ENCODE measurements at regions not wholly inside any gene's neighbourhood (a gene's known extent, or its start where the extent isn't known, plus 50 kb on each side); places are given as distances from the start of the nearest gene placed in this dataset.

DNA sequence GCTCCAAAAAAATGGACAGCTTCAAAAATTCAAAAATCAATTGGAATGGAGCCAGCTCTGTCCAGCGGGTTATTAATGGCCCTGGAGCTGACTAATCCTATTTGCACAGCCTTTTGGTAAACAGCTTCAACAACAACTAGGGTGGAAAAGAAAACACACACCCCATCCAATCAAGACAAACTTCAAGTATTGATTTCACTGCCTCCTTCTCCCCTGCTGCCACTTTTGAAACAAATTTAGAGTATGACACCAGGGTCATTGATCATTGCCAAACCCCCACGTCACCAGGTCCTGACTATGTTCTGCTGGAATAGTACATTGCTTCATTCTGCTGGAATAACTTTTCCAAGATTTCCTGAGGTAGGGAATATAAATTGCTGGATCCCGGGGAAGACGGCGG lies 56.8 kb upstream of the GTF3A start:
- Histone ChIP-seq H3K27me3 (ENCODE audit: control insufficient read depth, insufficient read depth, low read length) (peaks cover 6% of the 10 kb centered on the region), H3K27ac (ENCODE audit: insufficient read depth, low read length, poor library complexity, severe bottlenecking) (no peak overlapping the region), H3K4me3 (ENCODE audit: low read depth, low read length) (no peak overlapping the region), H3K36me3 (ENCODE audit: control insufficient read depth, insufficient read depth, low read length) (no peaks in the 10 kb centered on the region), H3K4me1 (ENCODE audit: control insufficient read depth, insufficient read depth, low read length, poor library complexity, severe bottlenecking) (no peaks in the 10 kb centered on the region), H3K9me3 (ENCODE audit: control insufficient read depth in 2 of 2, low read length in 2 of 2) (no peaks in the 10 kb centered on the region)
- Mint-ChIP-seq H3K4me3 (no peak overlapping the region), H3K4me1 (peaks cover 0 to 2% (median 0%) of the 10 kb centered on the region in 4 donors), H3K27ac (no peak overlapping the region), H3K9me3 (no peaks in the 10 kb centered on the region), H3K36me3 (no peaks in the 10 kb centered on the region), H3K27me3 (peaks cover 26% of the 10 kb centered on the region)
- ATAC-seq (ENCODE audit: low read depth in 2 of 2) (no peak), DNase-seq (no peak)

DNA sequence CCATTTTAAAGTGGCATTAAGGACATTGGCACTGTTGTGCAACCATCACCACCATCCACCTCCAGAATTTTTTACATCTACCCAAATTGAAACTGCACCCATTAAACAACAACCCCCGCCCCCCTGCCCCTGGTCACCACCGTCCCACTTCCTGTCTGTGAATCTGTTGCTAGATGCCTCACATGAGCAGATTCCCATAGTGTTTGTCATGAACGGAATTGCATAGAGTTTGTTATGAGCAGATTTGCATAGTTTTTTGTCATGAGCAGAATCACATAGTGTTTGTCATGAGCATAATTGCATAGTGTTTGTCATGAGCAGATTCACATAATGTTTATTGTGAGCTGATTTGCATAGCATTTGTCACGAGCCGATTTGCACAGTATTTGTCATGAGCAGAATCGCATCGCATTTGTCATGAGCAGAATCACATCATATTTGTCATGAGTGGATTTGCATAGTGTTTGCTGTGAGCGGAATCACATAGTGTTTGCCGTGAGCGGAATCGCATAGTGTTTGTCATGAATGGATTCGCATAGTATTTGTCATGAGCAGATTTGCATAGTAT lies 54.0 kb upstream of the GTF3A start:
- peaks cover 0 to 5% (median 1%) of the 10 kb centered on the region in 4 donors for H3K4me1 Mint-ChIP-seq
- H3K4me1 ChIP-seq (ENCODE audit: control insufficient read depth, insufficient read depth, low read length, poor library complexity, severe bottlenecking) = no peaks in the 10 kb centered on the region
- H3K9me3 Mint-ChIP-seq = no peaks in the 10 kb centered on the region
- H3K9me3 ChIP-seq (ENCODE audit: control insufficient read depth in 2 of 2, low read length in 2 of 2) = no peaks in the 10 kb centered on the region
- no peak for DNase-seq
- no peak for ATAC-seq (ENCODE audit: low read depth in 2 of 2)
- H3K4me3 Mint-ChIP-seq = no peak overlapping the region
- no peaks in the 10 kb centered on the region for H3K36me3 ChIP-seq (ENCODE audit: control insufficient read depth, insufficient read depth, low read length)
- H3K27me3 ChIP-seq (ENCODE audit: control insufficient read depth, insufficient read depth, low read length) = peaks cover 7% of the 10 kb centered on the region
- H3K27ac ChIP-seq (ENCODE audit: insufficient read depth, low read length, poor library complexity, severe bottlenecking) = no peak overlapping the region
- no peak overlapping the region for H3K4me3 ChIP-seq (ENCODE audit: low read depth, low read length)
- no peak overlapping the region for H3K27ac Mint-ChIP-seq
- H3K36me3 Mint-ChIP-seq = no peaks in the 10 kb centered on the region
- peaks cover 17% of the 10 kb centered on the region for H3K27me3 Mint-ChIP-seq

DNA sequence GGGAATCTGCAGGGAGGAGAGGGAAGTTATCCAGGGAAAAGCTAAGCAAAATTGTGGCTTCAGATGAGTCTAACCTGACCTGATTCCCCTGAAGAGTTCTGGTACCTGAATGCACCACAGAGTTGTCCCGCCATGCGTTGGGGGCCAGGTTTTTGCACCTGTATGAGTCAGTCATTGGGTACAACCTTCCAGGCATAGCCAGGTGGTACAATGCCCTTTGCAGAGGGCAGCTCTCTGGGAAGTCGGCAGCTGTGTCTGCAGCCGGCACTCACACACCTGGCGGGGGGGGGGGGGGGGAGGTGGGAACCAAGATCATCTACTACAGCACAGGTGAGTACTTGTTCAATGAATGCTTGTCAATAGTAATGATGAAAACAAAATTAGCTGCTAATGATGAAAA lies 52.5 kb upstream of the GTF3A start:
- Mint-ChIP-seq H3K4me3 (no peak overlapping the region), H3K27me3 (peaks cover 14% of the 10 kb centered on the region), H3K27ac (no peak overlapping the region), H3K4me1 (peaks cover 0 to 7% (median 1%) of the 10 kb centered on the region in 4 donors), H3K36me3 (no peaks in the 10 kb centered on the region), H3K9me3 (no peaks in the 10 kb centered on the region)
- ATAC-seq (ENCODE audit: low read depth in 2 of 2) = no peak
- no peaks in the 10 kb centered on the region for H3K9me3 ChIP-seq (ENCODE audit: control insufficient read depth in 2 of 2, low read length in 2 of 2)
- peaks cover 6% of the 10 kb centered on the region for H3K27me3 ChIP-seq (ENCODE audit: control insufficient read depth, insufficient read depth, low read length)
- no peak for DNase-seq
- no peak overlapping the region for H3K4me3 ChIP-seq (ENCODE audit: low read depth, low read length)
- H3K27ac ChIP-seq (ENCODE audit: insufficient read depth, low read length, poor library complexity, severe bottlenecking) = no peak overlapping the region
- no peaks in the 10 kb centered on the region for H3K4me1 ChIP-seq (ENCODE audit: control insufficient read depth, insufficient read depth, low read length, poor library complexity, severe bottlenecking)
- no peaks in the 10 kb centered on the region for H3K36me3 ChIP-seq (ENCODE audit: control insufficient read depth, insufficient read depth, low read length)

DNA sequence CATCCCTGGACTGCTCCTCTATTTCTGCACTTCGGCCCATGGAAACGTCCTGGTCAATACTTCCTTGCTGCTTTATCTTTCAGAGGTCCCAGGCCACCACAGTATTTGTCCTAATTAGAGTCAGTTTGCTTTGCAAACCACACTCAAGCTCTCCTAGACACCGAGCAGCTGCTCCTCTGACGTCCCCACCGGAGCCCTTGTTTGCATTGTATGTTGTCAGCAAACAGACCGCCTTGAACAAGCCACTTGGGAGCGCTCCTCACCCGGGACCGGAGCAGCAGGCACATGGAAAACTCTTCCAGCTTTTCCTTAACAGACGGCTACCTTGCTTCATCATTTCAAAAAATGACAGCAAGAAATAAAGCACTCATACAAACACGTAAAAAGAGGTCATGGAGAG lies 51.5 kb upstream of the GTF3A start:
- Histone ChIP-seq H3K36me3 (ENCODE audit: control insufficient read depth, insufficient read depth, low read length) (no peaks in the 10 kb centered on the region), H3K4me3 (ENCODE audit: low read depth, low read length) (no peak overlapping the region), H3K9me3 (ENCODE audit: control insufficient read depth in 2 of 2, low read length in 2 of 2) (no peaks in the 10 kb centered on the region), H3K27me3 (ENCODE audit: control insufficient read depth, insufficient read depth, low read length) (peaks cover 3% of the 10 kb centered on the region), H3K27ac (ENCODE audit: insufficient read depth, low read length, poor library complexity, severe bottlenecking) (no peak overlapping the region), H3K4me1 (ENCODE audit: control insufficient read depth, insufficient read depth, low read length, poor library complexity, severe bottlenecking) (no peaks in the 10 kb centered on the region)
- H3K27ac Mint-ChIP-seq = no peak overlapping the region
- no peak overlapping the region for H3K4me3 Mint-ChIP-seq
- no peak for ATAC-seq (ENCODE audit: low read depth in 2 of 2)
- H3K27me3 Mint-ChIP-seq = peaks cover 11% of the 10 kb centered on the region
- H3K4me1 Mint-ChIP-seq = peaks cover 0 to 7% (median 1%) of the 10 kb centered on the region in 4 donors
- DNase-seq = no peak
- no peaks in the 10 kb centered on the region for H3K9me3 Mint-ChIP-seq
- H3K36me3 Mint-ChIP-seq = no peaks in the 10 kb centered on the region

DNA sequence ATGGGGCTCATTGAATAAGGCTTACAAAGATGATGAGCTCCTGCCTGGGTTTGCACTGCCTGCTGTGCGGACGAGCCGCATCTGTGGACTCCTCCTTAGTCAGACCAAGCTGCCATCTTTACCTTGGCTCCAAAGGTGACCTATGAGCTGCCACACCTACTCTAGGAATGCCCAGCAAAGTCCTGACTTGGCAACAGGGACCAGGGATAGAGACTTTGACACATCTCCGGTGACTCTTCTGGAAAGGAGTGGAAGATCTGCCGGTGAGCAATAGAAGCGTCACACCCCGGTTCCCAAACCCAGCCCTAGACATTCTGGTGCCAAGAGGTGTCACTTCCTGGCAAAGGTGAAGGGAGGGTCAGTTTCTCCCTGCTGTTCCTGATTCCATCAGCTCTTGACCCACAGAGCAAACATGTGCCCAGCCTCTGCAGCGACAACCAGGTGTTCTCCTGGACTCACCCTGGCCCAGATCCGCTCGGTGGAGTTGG lies 50.2 kb upstream of the GTF3A start:
- Histone ChIP-seq H3K4me1 (ENCODE audit: control insufficient read depth, insufficient read depth, low read length, poor library complexity, severe bottlenecking) (no peaks in the 10 kb centered on the region), H3K36me3 (ENCODE audit: control insufficient read depth, insufficient read depth, low read length) (no peaks in the 10 kb centered on the region), H3K9me3 (ENCODE audit: control insufficient read depth in 2 of 2, low read length in 2 of 2) (no peaks in the 10 kb centered on the region), H3K27ac (ENCODE audit: insufficient read depth, low read length, poor library complexity, severe bottlenecking) (no peak overlapping the region), H3K4me3 (ENCODE audit: low read depth, low read length) (no peak overlapping the region), H3K27me3 (ENCODE audit: control insufficient read depth, insufficient read depth, low read length) (peaks cover 7% of the 10 kb centered on the region)
- H3K4me3 Mint-ChIP-seq = no peak overlapping the region
- H3K27ac Mint-ChIP-seq = no peak overlapping the region
- ATAC-seq (ENCODE audit: low read depth in 2 of 2) (no peak), DNase-seq (no peak)
- H3K27me3 Mint-ChIP-seq = peaks cover 15% of the 10 kb centered on the region
- no peaks in the 10 kb centered on the region for H3K9me3 Mint-ChIP-seq
- no peaks in the 10 kb centered on the region for H3K36me3 Mint-ChIP-seq
- H3K4me1 Mint-ChIP-seq = peaks cover 0 to 7% (median 1%) of the 10 kb centered on the region in 4 donors

Data from CD4-positive, CD25-positive, alpha-beta regulatory T cell (primary cell).